ENCODE measurements at regions not wholly inside any gene's neighbourhood (a gene's known extent, or its start where the extent isn't known, plus 50 kb on each side); places are given as distances from the start of the nearest gene placed in this dataset.
"Not testable (repeated sequence)": the region's sequence is repeated elsewhere in the genome, so short reads cannot be mapped to it uniquely, and the experiment has no call there.

DNA sequence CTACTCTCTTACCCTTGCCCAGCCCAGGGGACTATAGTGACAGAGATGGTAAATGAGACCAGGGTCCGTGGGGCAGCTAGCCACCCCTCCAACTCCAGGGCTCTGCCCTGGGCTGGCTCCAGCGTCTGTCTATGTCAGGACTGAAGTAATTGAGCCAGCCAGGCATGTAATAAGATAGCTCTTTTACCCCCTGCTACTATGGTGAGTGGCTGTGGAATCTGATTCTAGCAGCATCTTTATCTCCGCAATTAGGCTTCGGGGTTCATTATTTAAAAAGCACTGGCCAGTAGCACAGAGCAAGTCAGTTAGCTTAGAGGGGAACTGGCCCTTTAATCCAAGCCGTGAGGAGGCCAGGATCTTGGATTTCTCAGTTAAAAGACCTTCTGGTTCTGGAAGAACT lies 123.3 kb upstream of the RAI2 start:
- Histone ChIP-seq H3K4me3 (ENCODE audit: low read depth, low read length) (no peak overlapping the region), H3K27me3 (ENCODE audit: control insufficient read depth, insufficient read depth, low read length) (no peaks in the 10 kb centered on the region), H3K36me3 (ENCODE audit: control insufficient read depth, insufficient read depth, low read length) (no peaks in the 10 kb centered on the region)
- no peak for DNase-seq (ENCODE audit: low read depth)
- CTCF ChIA-PET = no interaction called here
- POLR2A ChIA-PET = no interaction called here
- TF ChIP-seq, protein P1, sequence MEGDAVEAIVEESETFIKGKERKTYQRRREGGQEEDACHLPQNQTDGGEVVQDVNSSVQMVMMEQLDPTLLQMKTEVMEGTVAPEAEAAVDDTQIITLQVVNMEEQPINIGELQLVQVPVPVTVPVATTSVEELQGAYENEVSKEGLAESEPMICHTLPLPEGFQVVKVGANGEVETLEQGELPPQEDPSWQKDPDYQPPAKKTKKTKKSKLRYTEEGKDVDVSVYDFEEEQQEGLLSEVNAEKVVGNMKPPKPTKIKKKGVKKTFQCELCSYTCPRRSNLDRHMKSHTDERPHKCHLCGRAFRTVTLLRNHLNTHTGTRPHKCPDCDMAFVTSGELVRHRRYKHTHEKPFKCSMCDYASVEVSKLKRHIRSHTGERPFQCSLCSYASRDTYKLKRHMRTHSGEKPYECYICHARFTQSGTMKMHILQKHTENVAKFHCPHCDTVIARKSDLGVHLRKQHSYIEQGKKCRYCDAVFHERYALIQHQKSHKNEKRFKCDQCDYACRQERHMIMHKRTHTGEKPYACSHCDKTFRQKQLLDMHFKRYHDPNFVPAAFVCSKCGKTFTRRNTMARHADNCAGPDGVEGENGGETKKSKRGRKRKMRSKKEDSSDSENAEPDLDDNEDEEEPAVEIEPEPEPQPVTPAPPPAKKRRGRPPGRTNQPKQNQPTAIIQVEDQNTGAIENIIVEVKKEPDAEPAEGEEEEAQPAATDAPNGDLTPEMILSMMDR (IDR thresholded peaks at IDR 0.05; ENCODE audit: insufficient read depth, low read depth, low read length) = no peak

DNA sequence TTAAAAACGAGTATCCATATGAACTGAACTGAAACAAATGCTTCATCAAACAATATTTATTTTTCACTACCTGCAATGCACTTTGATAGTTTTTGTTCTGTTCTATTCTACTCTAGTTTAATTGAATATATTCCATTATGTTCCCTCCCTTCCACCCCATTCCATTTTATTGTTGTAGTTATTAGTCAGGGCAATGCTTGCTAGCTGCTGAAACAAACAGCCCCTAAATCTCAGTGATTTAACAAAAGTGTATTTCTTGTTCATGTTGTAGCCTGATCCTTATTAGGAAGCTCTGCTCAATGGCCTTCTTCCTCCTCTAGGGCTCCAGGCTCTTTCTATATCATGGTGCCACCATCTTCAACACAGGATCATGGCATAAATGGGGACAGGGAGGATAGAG lies 122.3 kb upstream of the RAI2 start:
- TF ChIP-seq, protein P1 (IDR thresholded peaks at IDR 0.05; ENCODE audit: insufficient read depth, low read depth, low read length) = no peak
- CTCF ChIA-PET = no interaction called here
- Histone ChIP-seq H3K27me3 (ENCODE audit: control insufficient read depth, insufficient read depth, low read length) (no peaks in the 10 kb centered on the region), H3K36me3 (ENCODE audit: control insufficient read depth, insufficient read depth, low read length) (no peaks in the 10 kb centered on the region), H3K4me3 (ENCODE audit: low read depth, low read length) (no peak overlapping the region)
- POLR2A ChIA-PET = no interaction called here
- DNase-seq (ENCODE audit: low read depth) = no peak

GRCh38 chrX:17977696-17978095 lies 116.6 kb upstream of the RAI2 start:
- POLR2A ChIA-PET = no interaction called here
- H3K27me3 ChIP-seq (ENCODE audit: control insufficient read depth, insufficient read depth, low read length) = no peaks in the 10 kb centered on the region
- no peaks in the 10 kb centered on the region for H3K36me3 ChIP-seq (ENCODE audit: control insufficient read depth, insufficient read depth, low read length)
- CTCF ChIA-PET = no interaction called here
- TF ChIP-seq, protein P1 (IDR thresholded peaks at IDR 0.05; ENCODE audit: insufficient read depth, low read depth, low read length) = no peak
- no peak for DNase-seq (ENCODE audit: low read depth)
- no peak overlapping the region for H3K4me3 ChIP-seq (ENCODE audit: low read depth, low read length)

DNA sequence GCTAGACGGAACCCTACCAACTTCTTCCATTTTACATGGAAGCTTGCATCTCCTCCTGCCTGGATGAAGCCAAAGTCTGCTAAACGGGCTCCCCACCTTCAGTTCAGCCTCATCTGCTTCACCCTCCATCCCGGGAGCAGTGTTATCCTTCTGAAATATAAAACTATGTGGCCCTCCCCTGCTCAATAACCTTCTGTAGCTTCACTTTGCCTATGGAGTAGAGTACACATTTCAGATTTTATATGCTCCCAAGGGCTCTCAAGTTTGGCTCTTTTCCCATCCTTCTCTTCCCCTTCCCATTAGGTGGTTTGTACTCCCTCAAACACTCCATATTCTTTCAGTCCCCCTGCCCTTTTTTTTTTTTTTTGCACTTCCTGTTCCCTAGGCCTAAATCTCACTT lies 115.9 kb upstream of the RAI2 start:
- Histone ChIP-seq H3K27me3 (ENCODE audit: control insufficient read depth, insufficient read depth, low read length) (no peaks in the 10 kb centered on the region), H3K4me3 (ENCODE audit: low read depth, low read length) (no peak overlapping the region), H3K36me3 (ENCODE audit: control insufficient read depth, insufficient read depth, low read length) (no peaks in the 10 kb centered on the region)
- POLR2A ChIA-PET = no interaction called here
- TF ChIP-seq, protein P1 (IDR thresholded peaks at IDR 0.05; ENCODE audit: insufficient read depth, low read depth, low read length) = no peak
- no peak for DNase-seq (ENCODE audit: low read depth)
- CTCF ChIA-PET = no interaction called here

- CTCF ChIA-PET = interaction anchor here (0.7 kb wide), 1 partner anchor 19 kb away, joined by 3 read pairs; no protein-coding TSS in a partner anchor
- H3K27me3 ChIP-seq (ENCODE audit: control insufficient read depth, insufficient read depth, low read length); H3K4me3 ChIP-seq (ENCODE audit: low read depth, low read length); H3K36me3 ChIP-seq (ENCODE audit: control insufficient read depth, insufficient read depth, low read length); DNase-seq (ENCODE audit: low read depth); POLR2A ChIA-PET: not testable (repeated sequence)
Observed at GRCh38 chrX:17975349-17975748, 114.3 kb upstream of the RAI2 start.

DNA sequence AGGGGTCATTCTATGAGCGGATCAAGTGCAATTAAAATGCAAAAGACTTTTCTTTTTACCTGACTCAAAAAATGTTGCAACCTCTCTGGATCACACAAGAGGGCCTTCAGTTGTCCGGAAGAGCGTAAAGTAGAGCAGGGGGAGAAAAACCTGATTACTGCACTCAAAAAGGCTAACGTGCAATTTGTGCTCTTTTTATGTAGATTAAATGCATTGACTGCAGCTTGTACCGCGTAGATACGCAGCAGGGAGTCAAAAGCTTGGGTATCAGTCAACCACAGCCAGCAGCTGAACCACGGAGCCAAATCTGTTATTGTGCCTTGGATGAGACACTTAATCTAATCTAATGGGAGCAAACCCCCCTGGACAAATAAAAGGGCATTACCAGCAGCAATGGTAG lies 107.3 kb upstream of the RAI2 start:
- POLR2A ChIA-PET = no interaction called here
- Histone ChIP-seq H3K4me3 (ENCODE audit: low read depth, low read length) (no peak overlapping the region), H3K36me3 (ENCODE audit: control insufficient read depth, insufficient read depth, low read length) (no peaks in the 10 kb centered on the region), H3K27me3 (ENCODE audit: control insufficient read depth, insufficient read depth, low read length) (no peaks in the 10 kb centered on the region)
- TF ChIP-seq, protein P1 (IDR thresholded peaks at IDR 0.05; ENCODE audit: insufficient read depth, low read depth, low read length) = no peak
- no peak for DNase-seq (ENCODE audit: low read depth)
- CTCF ChIA-PET = no interaction called here
